ENCODE measurements at regions not wholly inside any gene's neighbourhood (a gene's known extent, or its start where the extent isn't known, plus 50 kb on each side); places are given as distances from the start of the nearest gene placed in this dataset.

GRCh38 chr11:37456746-37457145 is 858.7 kb upstream of the RAG2 start (continued):
- TF ChIP-seq RCOR1 (conservative IDR thresholded peaks at IDR 0.05; ENCODE audit: low read depth, low read length): no peak

DNA sequence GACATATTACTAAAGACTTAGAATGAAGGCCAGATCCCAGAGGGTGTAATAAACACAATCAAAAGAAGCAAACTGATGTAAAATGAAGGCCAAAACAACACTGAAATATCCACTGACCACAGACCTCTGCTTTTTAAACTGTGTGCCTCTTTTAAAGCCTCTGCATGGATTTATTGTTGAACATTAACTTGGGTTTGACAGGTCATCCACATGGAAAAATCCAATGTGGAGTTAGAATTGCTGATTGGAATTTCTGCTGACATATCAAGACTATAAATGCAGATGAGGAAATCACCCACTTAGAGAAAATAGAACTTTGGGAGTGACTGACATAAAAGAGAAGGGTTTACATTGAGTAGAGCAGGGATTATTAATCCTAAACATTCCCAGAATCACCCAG is 853.9 kb upstream of the RAG2 start:
- H4K20me1 ChIP-seq (ENCODE audit: control insufficient read depth, insufficient read depth): no peaks in the 10 kb centered on the region
- SMC1A ChIA-PET (ENCODE audit: uncharacterized antibody, unreplicated experiment): no interaction called here

More for the DNA sequence above, 853.9 kb upstream of the RAG2 start:
- DNase-seq (ENCODE audit: low read depth, low spot score) (no peak), ATAC-seq (no peak), FAIRE-seq (no peak)
- ChIA-PET RAD21 (ENCODE audit: unreplicated experiment) (no interaction called here), POLR2A (no interaction called here), CTCF (interaction anchor here (1.4 kb wide), 1 partner anchor 1339 kb away, joined by 7 read pairs; no protein-coding TSS in a partner anchor)
- Histone ChIP-seq H3K4me3 (no peak overlapping the region), H2AFZ (ENCODE audit: control insufficient read depth, low read depth, low read length) (no peak overlapping the region), H3K36me3 (ENCODE audit: control insufficient read depth in 2 of 2, insufficient read depth in 2 of 2, low read length in 1 of 2) (no peaks in the 10 kb centered on the region), H3K4me2 (ENCODE audit: control insufficient read depth, insufficient read depth) (no peak overlapping the region), H3K27me3 (replicated peaks in 1 of 2; ENCODE audit: control insufficient read depth in 2 of 2, insufficient read depth in 2 of 2, low read length in 1 of 2) (no peaks in the 10 kb centered on the region), H3K27ac (ENCODE audit: control insufficient read depth, insufficient read depth) (no peak overlapping the region), H3K9me3 (replicated peaks; ENCODE audit: control insufficient read depth, insufficient read depth, low read length) (no peaks in the 10 kb centered on the region), H3K4me1 (ENCODE audit: control insufficient read depth, insufficient read depth, low read length) (no peaks in the 10 kb centered on the region), H3K79me2 (ENCODE audit: control insufficient read depth, insufficient read depth, low read length) (no peaks in the 10 kb centered on the region), H3K9ac (ENCODE audit: control insufficient read depth, insufficient read depth, low read length) (no peak overlapping the region)
- TF ChIP-seq, protein P1, sequence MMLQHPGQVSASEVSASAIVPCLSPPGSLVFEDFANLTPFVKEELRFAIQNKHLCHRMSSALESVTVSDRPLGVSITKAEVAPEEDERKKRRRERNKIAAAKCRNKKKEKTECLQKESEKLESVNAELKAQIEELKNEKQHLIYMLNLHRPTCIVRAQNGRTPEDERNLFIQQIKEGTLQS (IDR thresholded peaks at IDR 0.05; ENCODE audit: borderline replicate concordance, extremely low read depth, low read depth, low read length): no peak
- TF ChIP-seq FOXK2 (IDR thresholded peaks at IDR 0.05): no peak
- no peak for TF ChIP-seq ZBTB4 (CRISPR knock-in tag; IDR thresholded peaks at IDR 0.05)
- TF ChIP-seq STAT1 (conservative IDR thresholded peaks at IDR 0.05): no peak
- TF ChIP-seq NFXL1 (IDR thresholded peaks at IDR 0.05; ENCODE audit: borderline replicate concordance): no peak
- TF ChIP-seq, protein P2, sequence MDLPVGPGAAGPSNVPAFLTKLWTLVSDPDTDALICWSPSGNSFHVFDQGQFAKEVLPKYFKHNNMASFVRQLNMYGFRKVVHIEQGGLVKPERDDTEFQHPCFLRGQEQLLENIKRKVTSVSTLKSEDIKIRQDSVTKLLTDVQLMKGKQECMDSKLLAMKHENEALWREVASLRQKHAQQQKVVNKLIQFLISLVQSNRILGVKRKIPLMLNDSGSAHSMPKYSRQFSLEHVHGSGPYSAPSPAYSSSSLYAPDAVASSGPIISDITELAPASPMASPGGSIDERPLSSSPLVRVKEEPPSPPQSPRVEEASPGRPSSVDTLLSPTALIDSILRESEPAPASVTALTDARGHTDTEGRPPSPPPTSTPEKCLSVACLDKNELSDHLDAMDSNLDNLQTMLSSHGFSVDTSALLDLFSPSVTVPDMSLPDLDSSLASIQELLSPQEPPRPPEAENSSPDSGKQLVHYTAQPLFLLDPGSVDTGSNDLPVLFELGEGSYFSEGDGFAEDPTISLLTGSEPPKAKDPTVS (IDR thresholded peaks at IDR 0.05; ENCODE audit: low read depth, low read length): no peak
- TF ChIP-seq, protein P3, sequence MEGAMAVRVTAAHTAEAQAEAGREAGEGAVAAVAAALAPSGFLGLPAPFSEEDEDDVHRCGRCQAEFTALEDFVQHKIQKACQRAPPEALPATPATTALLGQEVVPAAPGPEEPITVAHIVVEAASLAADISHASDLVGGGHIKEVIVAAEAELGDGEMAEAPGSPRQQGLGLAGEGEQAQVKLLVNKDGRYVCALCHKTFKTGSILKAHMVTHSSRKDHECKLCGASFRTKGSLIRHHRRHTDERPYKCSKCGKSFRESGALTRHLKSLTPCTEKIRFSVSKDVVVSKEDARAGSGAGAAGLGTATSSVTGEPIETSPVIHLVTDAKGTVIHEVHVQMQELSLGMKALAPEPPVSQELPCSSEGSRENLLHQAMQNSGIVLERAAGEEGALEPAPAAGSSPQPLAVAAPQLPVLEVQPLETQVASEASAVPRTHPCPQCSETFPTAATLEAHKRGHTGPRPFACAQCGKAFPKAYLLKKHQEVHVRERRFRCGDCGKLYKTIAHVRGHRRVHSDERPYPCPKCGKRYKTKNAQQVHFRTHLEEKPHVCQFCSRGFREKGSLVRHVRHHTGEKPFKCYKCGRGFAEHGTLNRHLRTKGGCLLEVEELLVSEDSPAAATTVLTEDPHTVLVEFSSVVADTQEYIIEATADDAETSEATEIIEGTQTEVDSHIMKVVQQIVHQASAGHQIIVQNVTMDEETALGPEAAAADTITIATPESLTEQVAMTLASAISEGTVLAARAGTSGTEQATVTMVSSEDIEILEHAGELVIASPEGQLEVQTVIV (IDR thresholded peaks at IDR 0.05; ENCODE audit: borderline replicate concordance, partially characterized antibody): no peak
- intact Hi-C loops (cut with micrococcal nuclease; ENCODE audit: unreplicated experiment): no loop called here
- no TSS peak for BruUV-seq (replicated peaks)
- in situ Hi-C loops (cut with MboI): no loop called here

All from GM12878 (cell line).